GM18519 (cell line): ENCODE measurements at regions not wholly inside any gene's neighbourhood (a gene's known extent, or its start where the extent isn't known, plus 50 kb on each side); places are given as distances from the start of the nearest gene placed in this dataset.
"Not testable (repeated sequence)": the region's sequence is repeated elsewhere in the genome, so short reads cannot be mapped to it uniquely, and the experiment has no call there.

Source experiments
- ATAC-seq: cut with Tn5 transposase; IDR thresholded peaks from one replicate; pipeline ENCODE4 v1.9.1; 2021; ENCODE audit warnings: mild to moderate bottlenecking, moderate library complexity; ENCODE audit not compliant: unreplicated experiment, low FRiP score

DNA sequence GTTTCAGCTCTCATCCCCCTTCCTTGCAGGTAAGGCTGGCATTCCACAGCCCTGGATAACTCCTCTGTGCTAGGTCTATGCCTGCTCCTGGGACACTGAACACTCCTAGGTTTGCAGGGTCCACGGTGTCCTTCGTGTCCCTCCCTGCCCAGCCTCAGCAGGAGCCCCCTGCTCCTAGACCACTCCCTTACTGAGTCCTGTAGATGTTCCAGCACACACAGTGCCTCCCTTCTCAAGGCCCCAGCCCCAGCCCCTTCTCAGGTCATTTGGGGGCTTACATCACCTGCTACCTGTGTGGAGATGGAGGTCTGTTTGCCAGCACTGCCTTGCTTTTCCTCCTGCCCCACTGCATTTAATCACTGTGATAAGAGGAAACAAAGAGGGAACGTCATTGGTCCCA, 146.4 kb upstream of the TNP1 start:
- no peak for ATAC-seq

DNA sequence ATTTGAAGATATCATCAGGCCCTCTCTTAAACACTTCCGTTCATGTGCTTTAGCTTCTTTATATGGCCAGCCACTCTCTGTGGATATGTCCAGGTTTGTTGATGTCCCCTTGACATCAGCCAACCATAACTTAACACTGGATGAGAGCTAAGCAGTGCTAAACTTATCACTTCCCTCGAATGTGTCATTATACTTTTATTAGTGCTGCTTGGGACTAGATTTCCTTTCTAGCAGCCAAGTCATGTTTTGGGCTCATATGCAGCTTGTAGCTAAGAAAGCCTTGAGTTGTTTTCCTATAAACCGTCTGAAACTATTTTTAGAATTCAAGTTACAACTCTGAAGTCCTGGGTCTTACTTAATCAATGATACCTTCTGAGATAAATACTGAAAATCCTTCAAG, 144.8 kb upstream of the TNP1 start:
- ATAC-seq, result no peak

DNA sequence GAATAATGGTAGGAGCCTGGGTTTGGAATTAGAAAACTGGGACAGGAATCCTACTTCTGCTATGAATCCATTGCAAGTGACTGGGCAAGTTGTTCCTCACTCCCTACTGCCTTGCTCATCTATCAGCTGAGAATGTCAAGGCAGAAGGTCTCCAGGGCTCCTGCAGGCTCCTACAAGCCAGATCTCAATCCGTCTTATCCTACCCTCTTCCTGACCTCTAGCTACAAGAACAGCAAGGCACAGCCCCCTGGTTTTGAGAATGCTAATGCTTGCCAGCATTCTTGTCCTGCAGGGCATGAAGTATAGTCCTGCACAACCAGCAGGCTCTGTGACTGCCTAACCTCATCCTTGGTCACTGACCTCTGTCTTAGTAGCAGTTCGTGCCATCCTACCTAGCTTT, 141.9 kb upstream of the TNP1 start:
- no peak for ATAC-seq

DNA sequence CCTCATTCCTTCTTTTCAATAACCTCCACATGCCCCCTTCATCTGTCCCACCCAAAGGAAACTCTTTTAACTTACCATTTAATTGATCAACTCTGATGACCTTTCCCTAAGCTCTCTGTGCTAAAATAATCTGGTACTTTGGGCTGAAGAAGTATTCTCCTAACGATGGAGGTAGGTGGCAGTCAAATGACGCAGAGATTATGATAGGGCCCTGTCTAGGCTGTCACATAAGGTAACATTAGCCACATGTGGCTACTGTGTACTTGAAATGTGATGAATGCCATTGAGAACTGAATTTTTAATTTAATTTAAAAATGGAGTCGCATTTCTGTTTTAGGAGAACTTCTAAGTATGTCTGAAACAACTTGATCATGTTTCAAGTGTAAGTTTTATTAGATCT, 140.5 kb upstream of the TNP1 start:
- no peak for ATAC-seq

DNA sequence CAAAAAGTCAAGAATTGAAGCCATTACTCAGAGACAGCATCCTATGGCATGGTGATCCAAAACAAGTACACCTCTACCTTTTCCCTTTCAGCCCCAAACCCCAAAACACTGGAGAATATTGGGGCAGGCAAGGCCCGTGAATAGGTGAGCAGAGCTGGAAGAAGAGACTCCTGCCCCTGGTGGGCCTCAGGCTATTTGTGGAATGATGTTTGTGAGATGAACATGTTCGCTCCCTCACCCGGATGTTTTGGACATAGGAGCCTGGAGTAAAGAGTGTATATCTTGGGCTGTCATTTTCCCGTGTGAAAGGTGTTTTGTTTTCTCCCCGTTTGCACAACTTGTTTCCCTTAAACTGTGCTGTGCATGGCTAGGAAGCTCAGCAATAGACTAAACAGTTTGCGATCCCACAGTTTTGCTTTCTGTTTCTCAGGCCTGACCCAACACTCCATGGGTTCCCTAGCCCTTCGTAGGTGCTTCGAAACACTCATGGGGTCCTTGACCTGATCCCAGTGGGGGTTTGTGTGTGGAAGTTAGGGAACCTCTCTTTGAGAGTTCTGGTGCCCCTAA, 136.5 kb upstream of the TNP1 start:
- ATAC-seq, result no peak

DNA sequence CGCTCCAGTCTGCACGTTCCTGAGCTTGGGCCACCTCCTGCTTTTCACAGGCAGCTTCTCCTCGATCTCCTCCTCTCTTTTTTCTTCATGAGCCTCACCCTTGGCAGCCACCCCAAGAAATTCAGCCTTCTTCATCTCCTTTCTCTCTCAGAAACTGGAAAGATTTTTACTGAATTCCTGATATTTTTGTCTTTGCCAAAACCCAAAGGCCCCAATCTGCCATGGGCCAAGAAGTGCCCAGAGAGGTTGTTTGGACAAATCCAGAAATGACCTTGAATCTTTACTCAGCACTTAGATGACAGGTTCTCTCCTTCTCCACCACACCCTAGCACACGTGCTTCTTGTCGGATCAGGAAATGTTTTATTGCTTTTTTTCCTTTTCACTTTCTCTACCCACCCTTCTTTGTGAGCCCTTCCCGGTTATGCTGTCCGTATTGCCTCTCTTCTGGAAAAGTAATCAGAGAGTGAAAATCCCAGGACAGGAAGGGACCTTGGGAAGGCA, 134.5 kb upstream of the TNP1 start:
- ATAC-seq, result no peak

DNA sequence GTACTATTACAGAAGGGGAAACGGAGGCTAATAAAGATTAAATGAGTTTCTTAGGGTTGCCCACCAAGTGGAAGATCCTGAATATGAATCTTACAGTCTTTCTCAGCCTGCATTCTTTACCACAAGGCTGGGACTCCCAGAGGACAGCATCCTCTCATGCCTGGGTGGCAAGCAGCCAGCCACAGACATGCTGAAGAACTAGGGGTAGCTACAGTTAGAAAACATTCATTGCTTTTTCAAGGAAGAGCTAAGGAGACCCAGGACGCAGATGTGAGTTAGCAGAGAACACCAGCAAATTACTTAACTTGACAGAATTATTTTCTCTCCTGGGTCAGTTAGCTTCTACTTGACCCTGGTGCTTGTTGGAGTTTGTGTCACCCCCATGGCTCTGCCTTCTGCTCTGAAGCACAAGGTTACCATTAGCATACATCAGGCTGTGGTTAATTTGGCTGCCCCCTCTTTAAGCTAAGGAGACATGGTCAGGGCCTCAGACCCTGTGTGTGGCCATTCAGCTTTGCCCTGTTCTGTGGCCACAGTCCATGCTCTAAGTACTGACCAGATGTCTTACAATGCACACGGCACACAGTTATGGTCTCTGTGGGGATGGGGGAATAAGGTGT, 132.3 kb upstream of the TNP1 start:
- no peak for ATAC-seq

DNA sequence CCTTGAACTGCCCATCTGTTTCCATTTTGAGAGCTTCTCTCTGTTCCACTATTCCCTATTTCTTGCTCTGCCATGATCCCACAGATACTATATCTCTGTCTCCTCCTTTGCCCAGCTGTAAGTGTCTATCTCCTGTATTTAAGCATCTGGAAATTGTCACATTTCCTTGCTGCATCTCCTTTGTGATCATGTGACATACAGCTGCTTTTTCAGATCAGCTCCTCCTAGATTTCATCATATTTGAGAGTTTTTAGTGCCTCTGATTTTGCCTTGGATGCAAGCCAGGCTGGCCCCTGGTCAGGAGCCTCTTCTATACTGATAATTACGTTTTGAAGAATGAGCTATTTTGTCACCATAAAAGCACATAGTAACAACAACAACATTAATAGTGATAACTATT, 131.7 kb upstream of the TNP1 start:
- no peak for ATAC-seq

DNA sequence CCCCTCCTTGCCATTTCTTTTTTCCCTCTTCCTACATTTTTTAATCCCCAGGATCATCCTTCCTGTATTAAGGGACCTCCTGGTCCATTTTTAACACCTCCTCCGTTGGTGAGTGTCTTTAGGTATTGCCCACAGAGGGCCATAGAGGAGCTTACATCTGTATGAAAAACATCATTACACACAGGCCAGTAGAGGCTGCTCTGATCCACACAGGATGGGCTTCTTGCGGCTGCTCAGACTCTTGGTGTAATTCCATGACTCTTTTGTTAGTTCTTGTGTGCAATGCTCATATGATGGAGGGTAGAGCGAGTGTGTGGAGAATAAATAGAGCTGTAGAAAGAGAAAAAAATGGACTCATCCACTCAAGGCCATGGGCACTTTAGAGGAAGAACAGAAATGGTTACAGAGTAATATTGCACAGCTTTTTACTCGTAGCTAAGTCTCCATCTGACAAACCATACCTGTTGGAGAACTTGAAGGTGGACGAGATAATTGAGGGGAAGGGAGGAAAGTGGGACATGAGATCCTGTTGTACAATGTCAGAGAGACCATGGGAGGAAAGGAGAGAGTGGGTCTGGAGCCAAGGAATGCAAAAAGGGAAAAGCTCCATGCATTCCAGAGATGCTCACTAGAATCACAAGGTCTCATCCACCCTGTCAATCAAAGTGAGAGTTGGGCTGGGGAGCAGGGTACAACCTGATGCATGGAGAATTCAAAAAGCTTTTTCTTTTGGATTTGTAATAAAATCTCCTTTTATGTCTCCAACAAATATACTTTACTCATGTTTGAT, 129.7 kb upstream of the TNP1 start:
- no peak for ATAC-seq

DNA sequence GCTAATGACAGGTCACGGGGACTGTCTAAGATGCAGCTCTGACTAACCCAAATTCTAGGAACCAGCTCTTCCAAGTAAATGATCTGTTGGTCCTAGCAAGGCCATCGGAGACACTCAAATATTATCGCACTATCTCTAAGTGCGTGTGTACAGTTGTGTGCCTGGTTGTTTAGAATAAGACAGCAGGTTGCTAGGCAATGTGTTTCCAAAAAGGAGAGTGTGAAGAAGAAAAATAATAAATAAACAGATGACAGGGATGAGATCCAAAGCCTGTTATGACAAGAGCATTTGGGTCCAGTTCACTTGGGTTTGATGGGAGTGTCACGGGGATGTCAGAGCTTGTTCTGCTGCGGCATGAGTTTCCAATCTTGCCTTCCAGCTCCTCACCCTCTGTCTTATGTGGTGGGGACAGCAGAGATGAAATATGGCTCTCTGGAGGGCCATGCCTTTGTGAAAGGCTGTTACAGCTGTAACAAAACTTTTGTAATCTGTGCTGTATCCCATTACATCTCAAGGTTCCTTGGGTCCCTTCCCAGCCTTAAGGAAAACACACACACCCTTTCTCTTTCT, 127.5 kb upstream of the TNP1 start:
- ATAC-seq, result no peak

DNA sequence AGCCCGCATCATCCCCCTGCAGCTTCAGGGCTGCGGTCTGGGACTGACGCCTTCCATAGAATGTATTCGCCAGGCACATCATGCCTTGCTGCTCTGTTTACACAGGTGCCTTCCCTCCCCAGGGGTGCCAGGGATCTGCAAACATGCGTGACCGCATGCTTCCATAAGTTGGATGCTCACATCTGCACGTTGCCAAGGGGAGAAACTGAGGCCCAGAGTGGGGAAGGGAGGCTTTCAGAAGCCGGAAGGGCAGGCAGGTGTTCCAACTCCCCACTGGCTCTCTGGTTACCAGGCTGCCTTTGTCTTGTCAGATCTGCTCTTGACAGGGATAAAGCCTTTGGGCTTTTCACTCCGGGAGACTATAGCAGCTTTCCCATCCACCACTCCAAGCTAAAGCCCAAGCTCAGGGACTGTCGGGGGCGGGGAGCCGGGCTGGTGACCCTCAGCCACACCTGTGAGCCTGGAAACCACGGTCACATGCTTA, 125.8 kb upstream of the TNP1 start:
- ATAC-seq, result no peak

DNA sequence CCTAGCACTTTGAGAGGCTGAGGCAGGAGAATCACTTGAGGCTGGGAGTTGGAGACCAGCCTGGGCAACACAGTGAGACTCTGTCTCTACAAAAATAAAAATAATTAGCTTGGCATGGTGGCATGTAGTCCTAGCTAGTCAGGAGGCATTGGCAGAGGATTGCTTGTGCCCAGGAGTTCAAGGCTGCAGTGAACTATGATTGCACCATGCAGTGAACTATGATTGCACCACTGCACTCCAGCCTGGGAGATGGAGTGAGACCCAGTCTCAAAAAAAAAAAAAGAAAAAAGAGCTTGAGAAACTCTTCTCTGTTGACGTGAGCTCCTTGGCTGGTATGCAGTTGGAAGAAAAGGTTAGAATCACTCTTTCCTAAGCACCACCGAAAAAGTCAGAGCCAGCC, 125.1 kb upstream of the TNP1 start:
- no peak for ATAC-seq

DNA sequence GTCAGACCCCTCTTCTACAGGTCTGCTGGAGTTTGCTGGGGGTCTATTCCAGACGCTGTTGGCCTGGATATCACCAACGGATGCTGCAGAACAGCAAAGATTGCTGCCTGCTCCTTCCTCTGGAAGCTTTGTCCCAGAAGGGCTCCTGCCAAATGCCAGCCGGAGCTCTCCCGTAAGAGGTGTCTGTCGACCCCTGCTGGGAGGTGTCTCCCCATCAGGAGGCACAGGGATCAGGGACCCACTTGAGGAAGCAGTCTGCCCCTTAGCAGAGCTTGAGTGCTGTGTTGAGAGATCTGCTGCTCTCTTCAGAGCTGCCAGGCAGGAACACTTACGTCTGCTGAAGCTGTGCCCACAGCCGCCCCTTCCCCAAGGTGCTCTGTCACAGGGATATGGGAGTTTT, 122.1 kb upstream of the TNP1 start:
- ATAC-seq, result not testable (repeated sequence)

DNA sequence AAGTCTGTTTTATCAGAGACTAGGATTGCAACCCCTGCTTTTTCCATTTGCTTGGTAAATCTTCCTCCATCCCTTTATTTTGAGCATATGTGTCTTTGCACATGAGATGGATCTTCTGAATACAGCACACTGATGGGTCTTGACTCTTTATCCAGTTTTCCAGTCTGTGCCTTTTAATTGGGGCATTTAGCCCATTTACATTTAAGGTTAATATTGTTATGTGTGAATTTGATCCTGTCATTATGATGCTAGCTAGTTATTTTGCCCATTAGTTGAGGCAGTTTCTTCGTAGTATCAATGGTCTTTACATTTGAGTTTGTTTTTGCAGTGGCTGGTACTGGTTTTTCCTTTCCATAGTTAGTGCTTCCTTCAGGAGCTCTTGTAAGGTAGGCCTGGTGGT, 120.6 kb upstream of the TNP1 start:
- not testable (repeated sequence) for ATAC-seq

DNA sequence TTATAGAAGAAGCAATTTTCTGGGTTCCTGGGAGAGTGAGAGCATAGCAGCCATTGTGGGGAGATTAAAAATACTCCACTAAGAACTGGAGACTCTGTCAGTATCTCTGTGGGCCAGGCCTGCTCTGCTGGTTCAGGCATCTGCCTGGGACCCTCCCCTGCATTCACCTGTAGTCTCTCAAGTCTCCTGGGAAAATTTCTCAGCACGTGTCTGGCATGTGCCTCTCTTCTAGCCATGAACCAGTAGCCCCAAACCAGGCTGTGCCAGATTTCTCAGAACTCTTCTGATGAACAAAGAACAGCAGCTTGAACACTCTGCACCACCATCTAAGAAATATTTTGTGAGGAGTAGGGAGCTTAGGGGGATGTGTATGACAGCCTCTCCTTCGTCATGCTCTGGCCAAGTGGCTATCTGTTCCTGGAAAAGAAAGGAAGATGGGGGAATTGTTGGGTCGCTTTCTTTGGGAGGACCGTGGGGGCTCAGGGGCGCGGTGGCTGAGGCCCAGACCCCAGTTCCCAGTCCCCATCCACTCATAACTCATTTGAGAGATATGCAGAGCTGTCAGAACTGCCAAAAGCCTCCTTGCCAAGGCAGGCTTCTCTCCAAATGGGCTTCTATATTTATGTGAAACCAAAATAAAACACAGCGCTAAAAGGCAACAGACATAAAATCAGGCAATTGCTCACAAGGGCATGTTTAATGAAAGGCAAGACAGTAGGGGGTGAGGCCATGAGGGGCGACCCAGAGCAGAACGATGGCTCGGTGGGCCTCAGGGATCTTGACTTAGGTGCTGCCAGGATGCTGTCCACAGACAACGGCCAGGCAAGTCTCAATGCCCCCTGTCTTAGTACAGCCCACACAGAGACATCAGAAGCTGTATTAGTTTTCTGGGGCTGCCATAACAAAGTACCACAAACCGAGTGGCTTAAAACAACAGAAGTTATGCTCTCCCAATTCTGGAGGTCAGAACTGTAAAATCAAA, 114.7 kb upstream of the TNP1 start:
- ATAC-seq, result no peak

DNA sequence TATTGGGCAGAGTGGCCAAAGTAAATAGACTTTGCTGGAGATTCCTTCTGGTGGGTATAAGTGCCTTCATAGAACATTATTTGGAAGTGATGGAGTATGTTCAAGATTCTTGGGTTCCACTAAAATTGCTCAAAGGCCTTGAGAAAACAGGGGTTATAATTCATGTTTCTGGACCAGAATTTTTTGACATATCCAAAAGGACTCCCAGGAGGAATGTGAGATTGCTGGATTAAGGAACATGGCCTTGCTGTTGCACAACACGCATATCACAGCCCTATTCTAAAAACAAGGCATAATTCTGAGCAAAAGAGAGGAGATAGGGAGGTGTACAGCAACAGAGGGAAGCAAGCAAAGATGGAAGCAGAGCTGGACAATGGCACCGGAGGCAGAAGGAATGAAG, 111.7 kb upstream of the TNP1 start:
- ATAC-seq, result no peak

DNA sequence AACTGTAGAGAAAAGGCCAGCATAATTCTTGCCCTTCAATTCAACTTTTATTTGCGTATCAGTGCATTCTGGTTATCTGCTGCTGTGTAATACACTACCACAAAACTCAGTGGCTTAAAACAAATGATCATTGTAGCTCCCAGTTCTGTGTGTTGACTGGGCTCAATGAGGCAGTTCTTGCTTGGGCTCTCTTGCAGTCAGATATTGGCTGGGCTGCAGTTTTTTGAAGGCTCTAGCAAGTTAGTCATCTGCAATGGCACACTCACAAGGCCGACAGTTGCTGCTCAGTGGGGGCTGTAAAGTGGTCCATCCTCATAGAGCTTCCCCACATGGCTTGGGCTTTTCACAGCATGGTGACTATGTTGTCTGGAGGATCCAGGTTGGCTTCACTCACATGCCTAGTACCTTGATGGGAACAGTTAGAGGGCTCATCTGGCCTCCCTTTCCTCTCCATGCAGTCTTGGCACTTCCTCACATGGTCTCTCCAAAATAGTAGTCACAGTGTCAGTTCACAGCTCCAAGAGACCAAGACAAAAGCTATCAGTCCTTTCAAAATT, 110.6 kb upstream of the TNP1 start:
- no peak for ATAC-seq

DNA sequence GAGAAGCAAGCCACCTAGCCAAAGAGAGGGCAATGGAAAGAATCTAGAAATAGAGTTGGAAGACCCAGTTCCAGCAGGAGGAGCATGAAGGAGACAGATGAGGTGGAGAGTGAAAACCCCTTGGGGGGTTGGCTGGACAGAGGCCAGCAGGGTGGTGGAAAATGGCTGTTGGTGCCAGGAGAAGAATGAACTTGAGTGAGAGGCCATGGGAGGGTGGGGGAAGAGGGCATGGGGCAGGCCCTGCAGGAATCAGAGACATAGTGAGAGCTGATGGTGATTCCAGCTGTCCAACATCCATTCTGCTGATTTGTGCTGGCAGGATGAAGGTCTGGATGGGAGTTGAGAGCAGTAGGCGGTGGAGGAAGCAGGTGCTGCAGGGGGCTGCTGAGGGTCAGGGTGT, 108.0 kb upstream of the TNP1 start:
- no peak for ATAC-seq

DNA sequence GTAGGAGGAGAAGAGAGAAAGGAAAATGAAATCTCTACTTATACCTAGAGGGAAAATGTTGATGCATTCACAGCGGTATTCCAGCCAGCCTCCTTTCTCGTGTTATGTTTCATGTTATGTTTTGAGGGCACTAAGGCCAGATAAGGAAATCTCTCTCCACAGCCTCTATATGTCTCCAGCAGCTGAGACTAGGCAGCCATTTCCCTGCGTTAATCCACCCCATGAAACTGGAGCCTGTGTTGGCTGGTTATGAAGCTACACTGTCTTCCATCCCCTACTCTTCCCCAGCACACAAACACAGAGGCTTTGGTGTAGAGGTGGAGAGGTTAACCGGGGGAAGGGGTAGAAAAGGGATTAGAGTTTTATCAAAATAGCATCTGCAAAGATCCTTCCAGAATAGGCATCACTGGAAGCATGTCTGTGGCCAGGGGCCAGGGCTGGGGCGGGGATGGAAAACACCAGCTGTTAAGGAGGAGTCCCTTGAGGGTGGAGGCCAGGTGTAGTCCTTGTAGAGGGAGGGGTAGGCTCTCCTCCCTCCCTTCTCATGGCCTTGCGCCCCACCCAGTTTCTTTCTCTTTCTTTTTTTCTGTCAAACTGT, 100.9 kb upstream of the TNP1 start:
- ATAC-seq, result no peak

DNA sequence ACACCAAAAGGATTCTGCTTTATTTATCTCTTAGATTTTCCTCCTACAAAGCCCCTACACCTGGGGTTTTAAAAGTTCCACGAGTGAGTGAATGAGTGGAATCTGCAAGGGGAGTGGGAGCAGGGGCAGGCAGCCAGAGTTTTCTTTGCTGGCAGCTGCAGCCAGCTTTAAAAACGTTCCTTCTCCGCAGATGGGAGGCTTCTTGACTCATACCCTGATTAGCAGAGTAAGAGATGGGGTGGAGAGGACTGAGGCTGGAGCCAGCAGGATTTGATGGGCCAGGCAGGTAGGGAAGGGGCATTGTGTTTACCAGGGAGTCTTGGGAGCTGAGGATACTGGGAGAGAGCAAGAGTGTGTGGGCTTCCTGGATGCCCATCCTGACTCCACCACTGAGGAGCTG, 99.6 kb upstream of the TNP1 start:
- no peak for ATAC-seq
